Hepatocyte (in vitro differentiated cells): ENCODE measurements at regions not wholly inside any gene's neighbourhood (a gene's known extent, or its start where the extent isn't known, plus 50 kb on each side); places are given as distances from the start of the nearest gene placed in this dataset.

ENCODE experiments used
- EZH2 ChIP-seq: fragments of 200-600 bp; sonication (generic); IDR thresholded peaks from 2 replicates; pipeline ENCODE4 v1.6.1; 2016; ENCODE audit warnings: antibody characterized with exemption, mild to moderate bottlenecking, borderline replicate concordance
- EZH2phosphoT487 ChIP-seq: fragments of 200-600 bp; sonication (generic); IDR thresholded peaks from one replicate; pipeline ENCODE4 v1.6.1; 2018; ENCODE audit warnings: antibody characterized with exemption, mild to moderate bottlenecking, low read depth, moderate library complexity; ENCODE audit not compliant: unreplicated experiment, severe bottlenecking
- TF ChIP-seq, protein P1 (sequence below): fragments of 200-600 bp; sonication (generic); IDR thresholded peaks from 2 replicates; pipeline ENCODE4 v1.5.1; 2016; ENCODE audit warnings: antibody characterized with exemption, mild to moderate bottlenecking; ENCODE audit not compliant: poor library complexity

DNA sequence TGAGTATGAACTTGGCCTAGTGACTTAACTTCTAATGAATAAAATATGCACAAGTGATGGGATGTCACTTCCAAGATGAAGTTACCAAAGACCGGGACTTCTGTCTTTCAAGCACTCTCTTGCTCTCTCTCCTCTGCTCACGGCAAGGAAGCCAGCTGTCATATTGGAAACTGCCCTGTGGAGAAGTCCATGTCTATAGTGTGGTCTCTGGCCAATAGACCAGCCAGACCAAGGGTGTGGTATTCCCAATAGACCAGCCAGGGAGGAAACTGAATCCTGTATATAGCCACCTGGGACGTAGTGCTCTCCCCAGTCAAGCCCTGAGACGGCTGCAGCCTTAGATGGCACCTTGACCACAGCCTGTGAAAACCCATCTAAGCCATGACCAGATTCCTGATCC is 93.2 kb upstream of the ALX4 start:
- TF ChIP-seq, protein P1, sequence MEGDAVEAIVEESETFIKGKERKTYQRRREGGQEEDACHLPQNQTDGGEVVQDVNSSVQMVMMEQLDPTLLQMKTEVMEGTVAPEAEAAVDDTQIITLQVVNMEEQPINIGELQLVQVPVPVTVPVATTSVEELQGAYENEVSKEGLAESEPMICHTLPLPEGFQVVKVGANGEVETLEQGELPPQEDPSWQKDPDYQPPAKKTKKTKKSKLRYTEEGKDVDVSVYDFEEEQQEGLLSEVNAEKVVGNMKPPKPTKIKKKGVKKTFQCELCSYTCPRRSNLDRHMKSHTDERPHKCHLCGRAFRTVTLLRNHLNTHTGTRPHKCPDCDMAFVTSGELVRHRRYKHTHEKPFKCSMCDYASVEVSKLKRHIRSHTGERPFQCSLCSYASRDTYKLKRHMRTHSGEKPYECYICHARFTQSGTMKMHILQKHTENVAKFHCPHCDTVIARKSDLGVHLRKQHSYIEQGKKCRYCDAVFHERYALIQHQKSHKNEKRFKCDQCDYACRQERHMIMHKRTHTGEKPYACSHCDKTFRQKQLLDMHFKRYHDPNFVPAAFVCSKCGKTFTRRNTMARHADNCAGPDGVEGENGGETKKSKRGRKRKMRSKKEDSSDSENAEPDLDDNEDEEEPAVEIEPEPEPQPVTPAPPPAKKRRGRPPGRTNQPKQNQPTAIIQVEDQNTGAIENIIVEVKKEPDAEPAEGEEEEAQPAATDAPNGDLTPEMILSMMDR = no peak
- no peak for TF ChIP-seq EZH2
- TF ChIP-seq EZH2phosphoT487 = no peak
